ENCODE measurements at regions not wholly inside any gene's neighbourhood (a gene's known extent, or its start where the extent isn't known, plus 50 kb on each side); places are given as distances from the start of the nearest gene placed in this dataset.
"Not testable (repeated sequence)": the region's sequence is repeated elsewhere in the genome, so short reads cannot be mapped to it uniquely, and the experiment has no call there.

DNA sequence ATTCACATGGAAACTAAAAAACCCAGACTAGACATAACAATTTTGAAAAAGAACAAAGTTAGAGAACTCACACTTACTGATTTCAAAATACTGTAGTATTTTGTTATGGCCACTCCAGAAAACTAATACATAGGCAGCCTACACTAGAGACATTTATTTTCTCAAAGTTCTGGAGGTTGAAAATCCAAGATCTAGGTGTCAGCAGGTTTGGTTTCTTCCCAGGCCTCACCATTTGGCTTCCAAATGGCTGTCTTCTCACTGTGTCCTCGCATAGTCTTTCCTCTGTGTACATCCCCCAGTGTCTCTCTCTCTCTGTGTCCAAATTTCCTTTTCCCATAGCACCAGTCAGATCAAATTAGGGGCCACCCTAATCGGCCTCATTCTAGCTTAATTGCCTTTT, 95.0 kb downstream of the NR4A2 start:
- no peaks in the 10 kb centered on the region for H3K79me2 ChIP-seq (ENCODE audit: low read length)
- H3K9me3 ChIP-seq (ENCODE audit: low read length), result no peaks in the 10 kb centered on the region
- H4K20me1 ChIP-seq (ENCODE audit: low read length), result no peaks in the 10 kb centered on the region
- no peaks in the 10 kb centered on the region for H3K9me2 ChIP-seq (replicated peaks; ENCODE audit: low read length)
- CTCF ChIA-PET, result no interaction called here
- no peak overlapping the region for H3K9ac ChIP-seq (ENCODE audit: low read length)
- no peak overlapping the region for H3K4me3 ChIP-seq (ENCODE audit: low read length)
- no TSS peak for BruUV-seq (replicated peaks)
- intact Hi-C loops (cut with micrococcal nuclease), result no loop called here
- DNase-seq (no peak), ATAC-seq (no peak)
- no peaks in the 10 kb centered on the region for H3K27me3 ChIP-seq (ENCODE audit: low read length)
- H3F3A ChIP-seq (ENCODE audit: low read length, unreplicated experiment), result no peaks in the 10 kb centered on the region
- no peak overlapping the region for H2AFZ ChIP-seq (ENCODE audit: low read length)
- TF ChIP-seq CTCF (conservative IDR thresholded peaks at IDR 0.05; ENCODE audit: low read depth, low read length) (no peak), EZH2phosphoT487 (IDR thresholded peaks at IDR 0.05; ENCODE audit: borderline replicate concordance, low read length) (no peak), EZH2 (IDR thresholded peaks at IDR 0.05; ENCODE audit: low read length, unreplicated experiment) (no peak)
- H3K4me2 ChIP-seq (ENCODE audit: low read length), result no peak overlapping the region
- no peaks in the 10 kb centered on the region for H3K4me1 ChIP-seq (ENCODE audit: insufficient read depth, low read length)
- no peak overlapping the region for H3K27ac ChIP-seq (ENCODE audit: low read length)
- H3K36me3 ChIP-seq (ENCODE audit: low read depth, low read length), result peaks cover 8% of the 10 kb centered on the region; the same call in 1 of the 2 replicates
- POLR2A ChIA-PET (ENCODE audit: unreplicated experiment), result no interaction called here

DNA sequence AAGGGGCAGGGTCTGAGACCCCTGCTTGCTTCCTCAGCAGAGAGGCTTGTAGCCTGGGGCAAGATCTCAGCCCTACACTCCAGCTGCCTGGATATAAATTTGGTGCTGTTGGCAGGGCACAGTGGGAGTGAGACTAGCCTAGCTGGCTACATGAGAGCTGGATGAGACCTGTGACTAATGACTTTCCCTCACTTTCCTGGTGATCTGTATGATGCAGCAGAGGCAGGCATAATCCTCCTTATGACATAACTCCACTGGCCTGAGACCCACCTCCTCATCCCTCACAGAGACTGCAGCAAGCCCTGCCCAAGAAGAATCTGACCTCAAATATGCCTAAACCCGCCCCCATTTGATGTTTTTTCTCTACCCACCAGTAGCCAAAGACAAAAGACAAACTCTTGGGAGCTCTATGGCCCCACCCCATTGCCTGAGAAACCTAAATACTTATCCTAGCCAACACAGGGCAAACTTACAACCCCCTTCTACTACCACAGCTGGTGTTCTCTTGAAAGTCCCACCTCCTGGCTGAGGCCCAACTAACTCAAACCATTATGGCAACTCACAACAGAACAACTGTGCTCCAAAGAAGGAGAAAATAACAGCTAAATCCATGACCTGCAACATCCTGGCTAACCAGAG, 102.7 kb downstream of the NR4A2 start:
- Histone ChIP-seq H3K9ac (ENCODE audit: low read length) (no peak overlapping the region), H3K4me1 (ENCODE audit: insufficient read depth, low read length) (no peaks in the 10 kb centered on the region), H3K36me3 (ENCODE audit: low read depth, low read length) (no peaks in the 10 kb centered on the region), H3K9me3 (ENCODE audit: low read length) (no peaks in the 10 kb centered on the region), H2AFZ (ENCODE audit: low read length) (no peak overlapping the region), H3F3A (ENCODE audit: low read length, unreplicated experiment) (no peaks in the 10 kb centered on the region), H3K27ac (ENCODE audit: low read length) (no peak overlapping the region), H4K20me1 (ENCODE audit: low read length) (no peaks in the 10 kb centered on the region), H3K9me2 (replicated peaks; ENCODE audit: low read length) (no peaks in the 10 kb centered on the region), H3K27me3 (ENCODE audit: low read length) (no peaks in the 10 kb centered on the region), H3K4me3 (ENCODE audit: low read length) (no peak overlapping the region), H3K4me2 (ENCODE audit: low read length) (no peak overlapping the region), H3K79me2 (ENCODE audit: low read length) (no peaks in the 10 kb centered on the region)
- intact Hi-C loops (cut with micrococcal nuclease), result no loop called here
- ATAC-seq, result no peak
- no peak for DNase-seq
- TF ChIP-seq EZH2 (IDR thresholded peaks at IDR 0.05; ENCODE audit: low read length, unreplicated experiment), result no peak
- TF ChIP-seq EZH2phosphoT487 (IDR thresholded peaks at IDR 0.05; ENCODE audit: borderline replicate concordance, low read length), result no peak
- TF ChIP-seq CTCF (conservative IDR thresholded peaks at IDR 0.05; ENCODE audit: low read depth, low read length), result no peak
- ChIA-PET POLR2A (ENCODE audit: unreplicated experiment) (no interaction called here), CTCF (no interaction called here)
- no TSS peak for BruUV-seq (replicated peaks)

GRCh38 chr2:156223328-156223727, 109.2 kb downstream of the NR4A2 start:
- H4K20me1 ChIP-seq (ENCODE audit: low read length); POLR2A ChIA-PET (ENCODE audit: unreplicated experiment); H2AFZ ChIP-seq (ENCODE audit: low read length); H3K4me3 ChIP-seq (ENCODE audit: low read length); H3K9ac ChIP-seq (ENCODE audit: low read length); H3K79me2 ChIP-seq (ENCODE audit: low read length); ATAC-seq; H3F3A ChIP-seq (ENCODE audit: low read length, unreplicated experiment); BruUV-seq (replicated peaks); H3K36me3 ChIP-seq (ENCODE audit: low read depth, low read length); DNase-seq; H3K9me2 ChIP-seq (replicated peaks; ENCODE audit: low read length); H3K27me3 ChIP-seq (ENCODE audit: low read length); H3K4me2 ChIP-seq (ENCODE audit: low read length); intact Hi-C loops (cut with micrococcal nuclease); H3K9me3 ChIP-seq (ENCODE audit: low read length); CTCF ChIA-PET; H3K27ac ChIP-seq (ENCODE audit: low read length); H3K4me1 ChIP-seq (ENCODE audit: insufficient read depth, low read length): not testable (repeated sequence)
